ENCODE measurements at regions not wholly inside any gene's neighbourhood (a gene's known extent, or its start where the extent isn't known, plus 50 kb on each side); places are given as distances from the start of the nearest gene placed in this dataset.

DNA sequence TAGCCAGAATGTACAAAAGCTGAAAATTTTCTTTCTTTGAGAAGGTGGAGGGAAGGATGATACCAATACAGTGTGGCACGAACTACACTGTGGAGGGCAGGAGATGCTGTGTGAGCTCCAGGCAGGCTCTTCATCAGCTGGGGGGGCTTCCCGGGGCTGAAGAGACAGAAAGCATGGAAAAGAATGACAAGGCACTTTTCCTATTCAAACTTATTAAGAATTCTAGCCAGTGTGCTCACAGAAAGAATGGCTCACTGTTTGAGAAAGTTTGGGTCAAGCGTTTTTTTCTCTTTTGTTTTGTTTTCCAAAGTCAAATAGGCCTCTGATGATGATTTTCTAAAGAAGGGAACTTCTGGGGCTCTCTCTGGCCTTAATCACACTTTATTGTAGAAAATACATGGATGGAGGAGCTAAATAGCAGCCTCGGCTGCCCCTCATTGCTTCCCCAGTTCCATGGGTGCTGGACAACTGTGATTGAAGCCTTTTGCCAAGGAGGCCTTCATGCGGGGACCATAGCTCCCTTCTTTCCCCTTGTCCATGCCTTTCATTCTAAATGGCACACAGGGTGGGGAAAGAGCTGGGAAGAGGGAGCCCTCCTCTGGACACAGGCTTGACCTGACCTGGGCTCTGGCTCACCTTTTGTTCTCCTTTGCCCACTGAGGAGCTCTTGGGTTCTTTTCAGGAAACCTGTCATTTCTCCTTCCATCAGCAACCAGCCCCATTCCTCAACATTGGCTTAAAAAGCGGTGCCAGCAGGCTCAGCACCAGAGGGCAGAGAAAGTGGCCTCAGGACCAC, 130.6 kb downstream of the TDRD15 start:
- FAIRE-seq, result no peak

DNA sequence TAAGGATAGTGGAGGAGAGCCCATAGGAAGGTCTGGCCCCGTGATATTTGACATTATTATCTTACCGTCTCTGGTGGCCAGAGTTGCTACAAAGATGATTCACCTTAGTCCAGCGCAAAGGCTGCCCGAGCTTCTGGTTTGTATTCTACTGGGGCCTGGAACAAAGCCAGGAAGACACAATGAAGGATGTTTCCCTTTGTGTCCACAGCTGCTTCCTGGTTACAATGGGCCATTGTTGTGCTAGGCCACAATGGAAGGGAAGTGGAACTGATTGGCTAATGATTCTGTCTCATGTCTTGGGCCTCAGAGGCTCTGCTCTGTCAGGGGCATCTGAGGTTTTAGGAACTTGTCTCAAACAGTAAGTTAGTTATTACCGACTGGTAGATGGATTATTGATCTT, 132.2 kb downstream of the TDRD15 start:
- FAIRE-seq, result no peak

DNA sequence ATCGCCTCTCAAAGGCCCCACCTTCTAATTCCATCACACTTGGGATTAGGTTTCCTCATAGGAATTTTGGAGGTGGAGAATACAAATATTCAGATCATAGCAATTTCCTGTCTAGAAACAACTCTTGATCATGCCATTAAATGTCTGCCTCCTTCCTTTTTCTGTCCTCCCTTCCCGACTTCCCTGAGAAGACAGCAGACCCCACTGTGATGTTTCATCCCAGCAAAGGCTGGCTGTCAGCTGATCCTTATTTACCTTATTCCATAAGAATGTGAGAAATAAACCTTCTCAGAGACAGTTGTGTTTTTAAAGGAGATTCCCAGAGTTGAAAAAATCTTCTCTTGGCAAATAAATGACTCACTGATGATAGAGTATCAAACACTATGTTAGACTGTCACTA, 133.9 kb downstream of the TDRD15 start:
- no peak for FAIRE-seq

DNA sequence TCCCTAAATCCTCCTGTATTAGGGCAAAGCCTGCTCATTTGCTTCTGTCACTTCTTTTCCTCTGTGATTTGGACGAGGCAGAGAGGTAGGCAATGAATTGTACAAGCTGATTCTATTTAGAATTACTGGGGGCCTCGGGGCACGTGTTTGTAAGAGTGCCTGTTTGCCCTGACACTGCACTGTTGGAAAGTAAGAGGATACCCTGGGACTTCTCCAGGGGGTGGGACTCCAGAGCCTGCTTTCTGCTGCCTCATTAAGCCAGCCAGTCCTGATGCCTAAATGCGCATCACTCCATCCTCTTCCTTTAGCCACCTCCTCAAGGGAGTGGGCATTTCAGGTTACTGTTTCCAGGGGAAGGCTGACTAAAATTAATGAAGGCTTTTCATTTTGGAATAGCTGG, 134.3 kb downstream of the TDRD15 start:
- no peak for FAIRE-seq

DNA sequence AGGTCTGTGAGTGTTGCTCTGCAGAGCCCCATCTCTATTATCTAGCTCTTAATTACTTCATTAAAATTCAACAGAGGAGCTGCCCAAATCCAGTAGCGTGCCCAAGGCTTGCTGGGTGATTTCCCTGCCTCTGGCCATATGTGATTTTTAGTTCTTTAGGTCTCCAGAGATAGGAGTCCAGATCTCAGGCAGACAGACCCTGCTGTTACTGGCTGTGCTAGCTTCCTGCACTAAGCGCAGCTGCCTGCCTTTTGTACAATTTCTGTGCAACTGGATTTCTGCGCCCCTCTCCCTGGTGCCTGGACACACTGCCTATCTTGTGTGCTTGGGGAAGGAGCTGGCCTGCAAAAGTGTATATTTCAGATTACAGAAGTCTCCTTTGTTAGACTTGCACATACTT, 136.5 kb downstream of the TDRD15 start:
- FAIRE-seq, result no peak

DNA sequence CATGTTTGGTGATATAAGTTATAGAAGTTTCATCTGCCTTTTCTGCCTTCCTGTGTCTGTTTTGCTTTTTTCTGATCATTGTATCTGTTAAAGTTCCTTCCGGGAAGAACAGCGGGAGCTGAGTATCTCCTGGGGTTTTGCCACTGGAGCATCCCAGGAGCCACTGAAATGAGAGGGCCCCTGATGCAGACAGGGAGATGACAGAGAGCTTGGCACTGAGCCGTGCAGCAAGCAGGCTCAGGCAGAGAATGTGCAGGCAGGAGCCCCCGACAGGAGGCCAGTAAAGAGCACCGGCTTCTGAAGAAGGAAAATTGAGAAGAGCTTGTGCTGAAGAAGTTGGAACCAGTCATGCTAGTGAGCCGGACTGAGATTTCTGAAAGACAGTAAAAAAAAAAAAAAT, 137.8 kb downstream of the TDRD15 start:
- no peak for FAIRE-seq

DNA sequence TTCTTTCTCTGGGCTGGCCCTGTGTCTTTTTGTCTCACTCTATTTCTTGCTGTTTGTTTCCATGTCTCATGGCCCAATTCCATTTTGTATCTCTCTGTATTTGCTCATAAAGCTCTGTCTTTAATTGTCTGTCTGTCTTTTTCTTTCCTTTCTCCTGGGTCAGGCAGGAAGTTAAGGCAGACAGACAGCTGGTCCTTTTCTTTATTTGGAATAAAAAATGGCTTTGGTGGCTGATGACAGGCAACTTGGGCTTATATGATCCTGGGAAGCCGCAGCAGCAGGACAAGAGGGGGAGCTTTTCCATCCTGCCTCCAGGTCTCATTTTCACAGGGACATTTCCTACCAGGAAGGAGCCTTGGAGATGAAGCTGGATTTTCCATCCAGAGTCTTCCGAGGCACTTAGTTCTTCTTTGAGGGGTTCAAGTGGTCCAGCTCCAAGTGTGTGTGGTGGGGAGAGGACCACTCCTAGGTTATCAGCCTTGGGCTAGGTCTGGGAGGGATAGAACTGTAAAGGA, 138.7 kb downstream of the TDRD15 start:
- FAIRE-seq, result no peak

DNA sequence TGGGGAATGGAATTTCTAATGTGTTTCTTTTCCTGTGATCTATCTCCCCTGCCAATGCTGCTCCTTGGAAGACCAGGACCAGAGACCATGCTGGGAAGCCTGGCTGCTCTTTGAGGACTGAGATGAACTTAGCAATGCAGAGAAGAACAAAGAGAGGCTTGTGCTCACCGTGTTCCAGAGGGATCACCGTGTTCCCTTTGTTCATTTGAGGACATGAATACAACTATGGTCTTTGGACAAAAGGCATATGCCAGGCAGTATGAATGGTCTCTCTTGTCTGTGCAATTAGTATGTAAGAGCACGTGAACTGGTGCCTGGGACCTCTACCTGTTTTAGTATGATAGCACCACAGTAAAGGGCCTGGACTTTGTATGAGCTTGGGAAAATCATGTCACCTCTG, 139.9 kb downstream of the TDRD15 start:
- FAIRE-seq, result no peak

DNA sequence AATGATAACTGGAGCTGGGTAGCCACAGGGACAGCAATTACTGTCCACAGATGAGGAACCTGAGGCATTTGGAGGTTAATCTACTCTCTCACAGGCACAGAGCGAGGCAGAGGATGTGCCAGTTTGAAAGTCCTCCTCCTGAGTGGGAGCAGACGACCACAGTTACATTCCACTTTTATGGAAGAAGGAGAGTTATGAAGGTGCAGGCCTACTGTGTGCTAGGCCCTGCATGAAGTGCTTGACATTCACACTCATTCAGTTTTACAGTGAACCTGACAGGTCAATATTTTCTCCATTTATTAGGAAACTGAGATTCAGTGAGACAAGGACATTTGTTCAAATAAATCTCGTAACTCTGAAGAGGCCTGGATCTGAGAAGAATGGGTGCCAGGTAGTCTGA, 142.0 kb downstream of the TDRD15 start:
- no peak for FAIRE-seq

DNA sequence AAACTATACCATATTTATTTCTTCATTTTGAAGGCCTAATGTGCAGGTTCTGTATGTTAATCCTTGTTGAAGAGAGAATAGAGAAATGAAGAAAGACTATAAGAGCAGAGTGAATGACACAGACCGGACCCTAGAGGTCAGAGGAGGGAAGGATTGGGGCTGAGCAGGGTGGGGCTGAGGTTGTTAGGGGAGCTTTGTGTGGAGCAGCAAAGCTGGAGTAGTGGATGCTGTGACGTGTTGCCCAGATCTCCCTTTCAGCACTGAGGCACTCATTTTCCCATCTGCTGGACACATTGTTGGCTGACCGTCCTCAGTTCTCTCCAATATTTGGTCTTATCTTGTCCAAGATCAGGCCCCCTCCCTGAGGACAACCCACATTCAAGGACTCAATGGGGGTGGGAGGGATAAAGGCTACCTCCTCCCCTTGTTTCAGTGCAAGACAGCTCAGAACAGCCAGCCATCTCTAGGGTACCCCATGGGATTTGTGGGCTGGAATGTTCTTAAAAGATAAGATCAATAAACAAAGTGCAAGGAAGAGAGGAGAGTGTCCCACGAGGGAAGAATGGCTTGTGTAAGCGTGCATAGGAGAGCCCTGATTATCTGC, 143.6 kb downstream of the TDRD15 start:
- no peak for FAIRE-seq

DNA sequence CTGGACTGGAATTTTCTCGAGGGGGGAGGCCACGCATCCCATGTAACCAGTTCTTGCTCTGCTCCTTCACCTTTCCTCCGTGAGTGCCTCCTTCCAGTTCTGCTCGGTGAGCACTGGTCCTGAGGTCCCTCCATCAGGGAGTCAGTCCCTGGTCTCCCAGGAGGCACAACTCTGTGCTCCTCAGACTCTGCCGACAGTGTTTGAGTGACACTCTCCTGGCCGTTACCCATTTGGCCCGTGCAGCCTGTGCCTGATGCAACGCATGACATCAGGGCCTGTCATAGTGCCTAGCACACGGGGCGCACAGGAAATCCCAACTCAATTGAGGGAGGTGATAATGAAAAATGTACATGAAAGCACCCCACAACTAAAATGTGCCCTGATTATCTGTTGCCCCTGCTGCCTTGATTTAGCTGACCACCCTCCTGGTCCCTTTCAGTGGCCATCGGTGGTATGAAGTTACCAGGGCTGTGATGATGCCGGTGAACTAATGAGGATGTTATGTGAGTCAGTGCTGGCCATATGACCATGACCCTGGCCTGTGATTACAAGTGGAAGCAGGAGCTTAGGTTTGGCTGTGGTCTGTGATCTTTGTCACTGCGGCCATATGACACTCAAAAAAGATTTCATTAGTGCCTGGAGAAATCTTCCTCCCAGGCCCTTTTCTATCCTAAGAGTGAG, 144.6 kb downstream of the TDRD15 start:
- FAIRE-seq, result no peak

DNA sequence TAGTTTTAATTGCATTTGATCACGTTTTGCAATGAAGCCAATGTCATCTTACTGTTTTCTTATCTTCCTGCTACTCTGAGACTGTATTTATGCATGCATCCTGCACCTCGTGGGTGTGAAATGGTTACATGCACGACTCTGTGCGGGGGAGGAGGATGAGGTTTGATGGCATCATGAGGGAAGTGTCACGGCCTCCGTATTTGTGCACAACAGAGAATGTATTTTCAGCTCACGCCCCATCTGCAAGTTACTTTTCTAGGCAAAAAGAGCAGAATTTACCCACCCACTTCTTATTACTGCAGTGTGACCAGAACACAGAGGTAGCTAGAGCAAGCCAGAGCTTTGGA, 145.1 kb downstream of the TDRD15 start:
- FAIRE-seq, result no peak

DNA sequence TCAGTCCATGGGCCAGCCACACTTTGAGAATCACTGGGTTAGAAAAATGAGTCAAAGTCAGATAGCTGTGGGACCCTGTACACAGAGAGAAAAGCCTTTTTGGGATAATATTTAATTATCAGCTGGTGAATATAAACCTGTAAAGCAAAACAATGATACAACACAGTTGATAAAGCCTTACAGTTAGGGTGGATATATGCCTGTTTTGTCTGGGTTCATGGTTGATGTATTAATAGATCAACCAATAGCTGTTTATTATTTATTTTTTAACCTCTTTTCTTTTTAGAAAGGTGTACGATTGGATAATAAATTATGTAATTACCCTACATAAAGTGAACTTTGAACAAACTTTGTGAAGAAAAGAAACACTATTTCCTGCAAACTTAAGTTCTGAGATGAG, 145.6 kb downstream of the TDRD15 start:
- FAIRE-seq, result no peak

DNA sequence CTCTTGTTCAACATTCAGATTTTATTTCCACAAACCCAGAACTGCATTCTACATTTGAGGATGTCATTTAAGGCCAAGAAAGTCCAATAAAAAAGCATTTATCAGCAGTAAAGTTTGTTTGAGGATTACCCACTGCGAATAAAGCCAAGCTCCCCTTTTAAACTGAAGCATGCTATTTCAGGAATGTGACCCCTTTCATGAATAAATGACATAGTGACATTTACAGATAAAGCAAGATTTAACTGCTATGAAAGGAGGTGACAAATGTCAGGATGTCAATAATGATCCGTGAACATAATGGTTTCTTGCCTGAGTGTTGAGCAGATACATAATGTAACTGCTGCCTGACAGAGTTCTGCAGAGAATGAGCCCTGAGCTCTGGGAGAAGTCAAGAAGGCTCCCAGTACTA, 146.3 kb downstream of the TDRD15 start:
- no peak for FAIRE-seq

DNA sequence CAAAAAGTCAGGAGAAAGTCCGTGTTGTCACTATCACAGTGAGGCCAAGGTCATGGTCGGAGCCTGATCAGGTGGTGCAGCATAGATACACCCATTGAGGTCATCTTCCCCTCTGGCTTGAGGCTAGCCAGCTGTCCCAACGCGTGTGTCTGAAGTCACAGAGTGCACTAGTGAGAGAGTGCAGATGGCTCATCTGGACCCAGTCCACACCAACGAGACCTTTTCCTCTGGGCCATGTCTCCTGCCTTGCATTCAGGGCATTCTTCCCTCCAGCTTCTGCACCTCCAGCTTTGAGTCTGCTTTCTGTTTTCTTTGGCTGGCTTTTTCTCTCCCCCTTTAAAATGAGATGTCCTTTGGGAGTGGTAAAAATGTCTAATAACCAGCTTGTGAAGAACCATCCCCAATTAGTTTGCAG, 146.9 kb downstream of the TDRD15 start:
- FAIRE-seq, result no peak

DNA sequence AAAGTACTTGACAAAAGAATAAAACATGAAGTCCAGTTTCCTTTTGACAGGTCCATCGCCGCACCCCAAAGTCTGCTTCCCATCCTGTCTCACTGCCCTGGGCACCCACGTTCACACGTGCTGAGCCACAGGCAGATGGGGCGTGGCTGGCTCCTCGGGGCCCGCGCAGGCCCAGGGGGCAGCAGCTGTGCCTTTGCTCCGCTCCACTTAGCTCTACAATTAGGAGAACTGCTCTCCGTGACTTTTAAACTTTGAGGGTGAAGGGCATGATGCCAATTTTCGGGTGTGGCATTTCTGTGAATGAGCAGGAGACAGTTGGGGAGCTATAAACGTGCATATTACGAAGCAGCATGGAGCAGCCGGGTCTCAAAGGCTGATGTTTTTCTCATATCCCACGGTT, 152.4 kb downstream of the TDRD15 start:
- no peak for FAIRE-seq

DNA sequence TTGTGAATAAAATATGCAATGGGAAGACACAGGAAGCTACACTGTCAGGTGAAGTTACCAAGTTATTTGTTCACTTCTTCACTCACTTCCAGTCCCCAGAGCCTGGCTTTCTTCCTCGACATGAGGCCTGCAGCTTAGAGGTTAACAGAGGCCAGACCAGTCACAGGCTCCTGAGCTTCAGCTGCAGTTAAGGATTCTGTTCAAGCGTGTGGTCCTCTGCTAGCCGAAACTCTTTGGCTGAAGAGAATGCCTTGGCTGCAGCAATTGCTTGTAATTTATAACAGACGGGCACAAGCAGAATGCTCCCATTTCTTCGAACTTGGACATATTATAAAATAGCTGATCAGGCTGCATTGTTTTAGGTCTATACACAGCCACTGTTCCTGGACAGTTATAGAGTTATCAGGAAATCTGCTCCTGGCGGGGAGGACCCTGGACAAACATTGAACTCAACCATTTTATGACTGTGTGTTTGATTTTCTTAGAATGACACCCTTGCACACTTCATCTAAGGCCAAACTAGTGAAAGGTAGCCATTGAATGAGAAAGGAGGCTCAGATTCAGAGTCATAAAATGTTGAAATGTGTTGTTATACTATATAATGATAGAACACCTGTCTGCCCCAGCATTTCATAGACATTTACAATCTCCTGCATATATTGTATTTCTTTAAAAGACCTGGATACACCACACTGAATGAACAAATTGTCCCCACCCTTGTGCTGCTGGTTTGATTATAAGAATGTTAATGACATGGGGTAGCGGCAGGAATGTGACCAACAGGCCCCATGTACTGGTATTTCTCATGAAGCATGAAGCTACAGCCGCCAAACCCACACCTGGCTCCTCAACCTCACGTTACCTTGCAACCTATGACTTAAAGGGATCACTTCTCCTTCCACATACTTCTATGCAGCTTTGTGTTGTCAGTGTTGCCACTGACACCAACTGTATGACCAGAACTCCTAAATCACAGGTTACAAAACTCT, 153.6 kb downstream of the TDRD15 start:
- no peak for FAIRE-seq

DNA sequence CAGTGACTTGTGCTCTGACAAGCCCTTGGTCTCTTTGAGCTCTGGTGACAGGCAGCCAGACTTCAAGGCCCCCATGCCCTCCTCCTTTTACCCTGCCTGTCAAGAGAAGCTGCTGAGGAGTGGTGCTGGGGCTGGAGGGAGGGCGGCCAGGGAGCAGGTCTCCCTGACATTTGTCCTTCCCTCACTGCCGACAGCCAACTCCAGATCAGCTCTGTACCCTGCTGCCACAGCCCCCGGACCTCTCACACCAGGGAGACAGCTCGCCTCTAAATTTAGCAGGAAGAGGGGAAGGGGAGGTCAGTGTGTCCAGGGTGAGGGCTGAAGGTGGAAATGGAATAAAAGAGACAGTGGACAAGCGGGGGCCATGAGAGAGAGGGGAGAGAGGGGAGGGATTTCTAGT, 155.8 kb downstream of the TDRD15 start:
- FAIRE-seq, result no peak

DNA sequence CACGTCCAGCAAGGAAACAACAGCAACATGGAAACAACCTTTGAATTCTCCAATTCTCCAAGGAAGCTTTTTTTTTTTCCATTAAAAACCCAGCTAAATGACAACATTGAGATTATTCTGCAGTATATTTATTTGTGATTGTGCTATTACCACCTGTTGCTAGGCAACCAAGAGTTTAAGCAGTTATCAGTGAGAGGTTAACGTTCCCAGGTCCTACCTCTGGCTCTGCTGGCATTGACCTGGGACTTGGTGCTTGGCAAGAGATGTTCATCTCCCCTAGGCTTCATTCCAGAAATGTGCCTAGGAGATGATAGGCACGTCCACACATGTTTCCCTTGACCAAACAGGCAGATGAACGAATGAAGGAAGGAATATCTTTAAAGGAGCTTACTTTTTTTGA, 157.0 kb downstream of the TDRD15 start:
- FAIRE-seq, result no peak

DNA sequence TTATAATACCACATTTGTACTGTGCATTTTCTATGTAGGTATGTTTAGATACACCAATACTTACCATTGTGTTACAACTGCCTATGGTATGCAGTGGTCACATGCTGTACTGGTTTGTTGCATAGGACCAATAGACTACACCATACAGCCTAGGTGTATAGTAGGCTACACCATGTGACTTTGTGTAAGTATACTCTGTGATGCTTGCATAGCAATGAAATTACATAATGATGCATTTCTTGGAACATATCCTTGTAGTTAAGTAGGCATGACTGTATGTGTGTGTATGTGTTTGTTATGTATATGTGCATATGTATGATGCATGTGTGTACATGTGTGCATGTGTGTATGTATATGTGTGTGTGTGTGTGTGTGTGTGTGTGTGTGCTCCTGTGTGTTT, 157.6 kb downstream of the TDRD15 start:
- FAIRE-seq, result no peak

DNA sequence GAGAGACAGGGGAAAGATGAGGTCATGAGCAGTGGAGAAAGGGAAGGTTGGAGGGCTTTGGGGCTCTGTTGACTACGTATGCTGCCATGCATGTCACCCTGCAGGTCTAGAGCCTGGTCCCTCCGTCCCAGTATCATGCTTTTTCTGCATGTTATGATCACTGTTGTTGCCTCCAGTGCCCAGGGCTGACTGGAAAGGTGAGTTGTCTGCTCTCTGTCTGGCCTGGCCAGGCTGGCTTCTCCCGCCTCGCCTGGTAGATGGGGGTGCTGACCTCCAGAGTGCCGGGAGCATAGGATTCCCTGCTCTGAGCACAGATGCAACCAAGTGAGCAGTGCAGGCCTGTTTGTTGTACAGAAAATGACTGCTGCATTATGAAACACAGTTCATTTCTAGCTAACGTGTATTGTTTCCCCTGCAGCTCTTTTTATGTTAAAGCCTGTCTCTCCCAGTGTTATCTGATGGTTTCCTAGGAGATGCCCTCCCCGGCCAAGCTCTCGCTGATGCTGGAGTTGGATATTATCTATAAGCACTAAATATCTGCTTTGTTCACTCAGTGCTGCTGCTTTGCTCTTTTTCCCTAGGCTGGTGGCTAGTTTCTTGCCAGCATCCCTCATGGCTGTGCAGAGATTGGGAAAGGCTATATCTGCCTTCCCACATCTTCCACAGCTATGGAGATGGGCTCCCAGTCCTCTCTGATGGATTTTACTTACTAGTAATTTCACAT, 158.2 kb downstream of the TDRD15 start:
- FAIRE-seq, result no peak

DNA sequence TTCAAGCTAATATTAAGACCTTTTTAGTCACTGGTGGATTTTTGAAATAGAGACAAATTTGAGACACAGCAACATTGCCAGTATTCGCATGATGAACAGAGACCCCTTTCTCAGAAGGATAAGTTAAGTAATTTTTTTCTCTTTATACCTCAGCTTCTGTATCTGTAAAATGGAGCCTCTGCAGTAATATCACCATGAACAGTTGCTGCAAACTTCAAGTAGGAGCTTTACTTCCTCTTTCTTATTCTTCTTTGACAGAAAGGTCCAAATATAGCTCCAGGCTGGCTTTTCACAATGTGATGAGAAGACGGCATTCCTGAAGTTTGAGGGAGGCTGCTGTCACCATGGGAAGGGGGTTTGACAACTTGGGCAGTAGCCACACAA, 158.7 kb downstream of the TDRD15 start:
- no peak for FAIRE-seq
